Endodermal cell (in vitro differentiated cells): ENCODE measurements at regions not wholly inside any gene's neighbourhood (a gene's known extent, or its start where the extent isn't known, plus 50 kb on each side); places are given as distances from the start of the nearest gene placed in this dataset.

ENCODE experiments used
- DNase-seq: peaks from one replicate; pipeline ENCODE4 v3.0.0-alpha.2; 2017
- H3K27ac ChIP-seq: 2 replicates; pipeline ENCODE4 v1.5.1; 2013; ENCODE audit warnings: mild to moderate bottlenecking, low read depth, low read length, moderate library complexity
- H3K27me3 ChIP-seq: 2 replicates; pipeline ENCODE4 v1.6.1; 2013; ENCODE audit warnings: mild to moderate bottlenecking, low read length, moderate library complexity; ENCODE audit not compliant: insufficient read depth, control insufficient read depth, poor library complexity, severe bottlenecking
- H3K36me3 ChIP-seq: 2 replicates; pipeline ENCODE4 v1.7.0; 2013; ENCODE audit warnings: mild to moderate bottlenecking, low read length, moderate library complexity; ENCODE audit not compliant: control insufficient read depth, insufficient read depth
- H3K4me1 ChIP-seq: one replicate; pipeline ENCODE4 v1.7.0; 2013; ENCODE audit warnings: low read length; ENCODE audit not compliant: control insufficient read depth, insufficient read depth
- H3K4me3 ChIP-seq: 2 replicates; pipeline ENCODE4 v1.5.1; 2013; ENCODE audit warnings: mild to moderate bottlenecking, low read length, moderate library complexity
- H3K9ac ChIP-seq: 2 replicates; pipeline ENCODE4 v1.6.1; 2013; ENCODE audit warnings: mild to moderate bottlenecking, low read length, moderate library complexity; ENCODE audit not compliant: poor library complexity, severe bottlenecking; ENCODE audit errors: extremely low read depth
- H3K9me3 ChIP-seq: 2 replicates; pipeline ENCODE4 v1.6.1; 2013; ENCODE audit warnings: mild to moderate bottlenecking, low read length, moderate library complexity; ENCODE audit not compliant: control insufficient read depth
- H3K27ac Mint-ChIP-seq: 2 replicates; pipeline ENCODE4 v1.8.0; 2020; ENCODE audit warnings: mixed read lengths
- H3K27me3 Mint-ChIP-seq: 2 replicates; pipeline ENCODE4 v1.8.0; 2021; ENCODE audit warnings: mild to moderate bottlenecking, mixed read lengths; ENCODE audit not compliant: insufficient read depth
- H3K36me3 Mint-ChIP-seq: 2 replicates; pipeline ENCODE4 v1.8.0; 2020; ENCODE audit warnings: low read depth, mixed read lengths
- H3K4me1 Mint-ChIP-seq: 2 replicates; pipeline ENCODE4 v1.8.0; 2020; ENCODE audit warnings: mixed read lengths
- H3K4me3 Mint-ChIP-seq: 2 replicates; pipeline ENCODE4 v1.8.0; 2020; ENCODE audit warnings: mild to moderate bottlenecking, moderate library complexity, mixed read lengths
- H3K9me3 Mint-ChIP-seq: 2 replicates; pipeline ENCODE4 v1.8.0; 2020; ENCODE audit warnings: mild to moderate bottlenecking, mixed read lengths
- WGBS, 2 experiments: methylation state at CpG; one replicate each; pipeline versions ENCODE4 v1.1.5 to v1.1.7; 2013; ENCODE audit warnings: missing lambda C conversion rate in 2 of 2, mixed read lengths in 1 of 2; ENCODE audit not compliant: insufficient coverage in 1 of 2, insufficient read length in 1 of 2; 5-methylcytosine and 5-hydroxymethylcytosine counted together
- microRNA-seq: library from miRNA; unstranded; fragments of <30 nt; microRNA quantifications from one replicate; pipeline ENCODE4 v1.2.0, GENCODE V29; 2020; ENCODE audit warnings: borderline microRNAs expressed
- TF ChIP-seq, protein P1 (sequence below): fragments of 200-600 bp; sonication (generic); conservative IDR thresholded peaks from 2 replicates; pipeline ENCODE4 v1.5.0; 2021; ENCODE audit warnings: antibody characterized with exemption, mild to moderate bottlenecking

DNA sequence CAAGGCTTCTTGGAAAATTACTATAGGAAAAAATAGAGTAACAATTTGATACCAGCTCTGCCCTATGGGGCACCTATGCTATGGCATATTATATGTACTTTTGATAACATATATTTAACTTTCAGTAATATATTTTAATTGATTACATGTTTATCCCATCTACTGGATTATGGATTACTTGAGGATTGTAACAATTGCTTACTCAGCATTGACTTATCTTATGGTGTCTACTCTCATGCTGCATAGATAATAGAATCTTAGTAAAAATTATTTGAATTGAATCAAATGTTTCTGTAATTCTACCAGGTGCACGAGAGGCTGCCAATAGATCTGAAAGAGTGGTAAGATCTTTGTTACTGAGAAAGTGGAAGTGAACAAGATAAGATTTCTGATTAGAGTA lies 57.8 kb upstream of the CALCR start:
- Histone ChIP-seq H3K4me1 (peaks cover 26% of the 10 kb centered on the region), H3K4me3 (peak overlapping the region; percentile 56), H3K27ac (no peak overlapping the region), H3K9me3 (peaks cover 11% of the 10 kb centered on the region), H3K27me3 (no peaks in the 10 kb centered on the region), H3K9ac (no peak overlapping the region), H3K36me3 (peaks cover 21% of the 10 kb centered on the region)
- peaks cover 48% of the 10 kb centered on the region for H3K4me1 Mint-ChIP-seq
- no peak overlapping the region for H3K4me3 Mint-ChIP-seq
- 78 to 83% methylated on average over 1 of the region's 1 CpG for WGBS, 2 experiments
- H3K27me3 Mint-ChIP-seq, result no peaks in the 10 kb centered on the region
- no peaks in the 10 kb centered on the region for H3K9me3 Mint-ChIP-seq
- H3K27ac Mint-ChIP-seq, result no peak overlapping the region
- peaks cover 15% of the 10 kb centered on the region for H3K36me3 Mint-ChIP-seq
- no peak for DNase-seq
- TF ChIP-seq, protein P1, sequence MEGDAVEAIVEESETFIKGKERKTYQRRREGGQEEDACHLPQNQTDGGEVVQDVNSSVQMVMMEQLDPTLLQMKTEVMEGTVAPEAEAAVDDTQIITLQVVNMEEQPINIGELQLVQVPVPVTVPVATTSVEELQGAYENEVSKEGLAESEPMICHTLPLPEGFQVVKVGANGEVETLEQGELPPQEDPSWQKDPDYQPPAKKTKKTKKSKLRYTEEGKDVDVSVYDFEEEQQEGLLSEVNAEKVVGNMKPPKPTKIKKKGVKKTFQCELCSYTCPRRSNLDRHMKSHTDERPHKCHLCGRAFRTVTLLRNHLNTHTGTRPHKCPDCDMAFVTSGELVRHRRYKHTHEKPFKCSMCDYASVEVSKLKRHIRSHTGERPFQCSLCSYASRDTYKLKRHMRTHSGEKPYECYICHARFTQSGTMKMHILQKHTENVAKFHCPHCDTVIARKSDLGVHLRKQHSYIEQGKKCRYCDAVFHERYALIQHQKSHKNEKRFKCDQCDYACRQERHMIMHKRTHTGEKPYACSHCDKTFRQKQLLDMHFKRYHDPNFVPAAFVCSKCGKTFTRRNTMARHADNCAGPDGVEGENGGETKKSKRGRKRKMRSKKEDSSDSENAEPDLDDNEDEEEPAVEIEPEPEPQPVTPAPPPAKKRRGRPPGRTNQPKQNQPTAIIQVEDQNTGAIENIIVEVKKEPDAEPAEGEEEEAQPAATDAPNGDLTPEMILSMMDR, result no peak

GRCh38 chr7:93629291-93629801 lies 54.8 kb upstream of the CALCR start:
- H3K4me3 ChIP-seq, result no peak overlapping the region
- H3K36me3 Mint-ChIP-seq, result peaks cover 15% of the 10 kb centered on the region
- no peak overlapping the region for H3K9ac ChIP-seq
- WGBS, 2 experiments, result 33 to 92% methylated on average over 1 to 2 of the region's 2 CpGs
- H3K9me3 ChIP-seq, result peaks cover 23% of the 10 kb centered on the region
- H3K4me1 ChIP-seq, result peaks cover 13% of the 10 kb centered on the region
- H3K27me3 Mint-ChIP-seq, result no peaks in the 10 kb centered on the region
- H3K27ac Mint-ChIP-seq, result no peak overlapping the region
- no peak overlapping the region for H3K4me3 Mint-ChIP-seq
- peaks cover 22% of the 10 kb centered on the region for H3K4me1 Mint-ChIP-seq
- H3K27ac ChIP-seq, result no peak overlapping the region
- no peaks in the 10 kb centered on the region for H3K27me3 ChIP-seq
- TF ChIP-seq, protein P1, result no peak
- no peak for DNase-seq
- H3K9me3 Mint-ChIP-seq, result no peaks in the 10 kb centered on the region
- H3K36me3 ChIP-seq, result peaks cover 27% of the 10 kb centered on the region

- 91% methylated on average over 1 of the region's 1 CpG; no CpG with 5 or more reads in 1 of the 2 experiments for WGBS, 2 experiments
- Mint-ChIP-seq H3K27ac (no peak overlapping the region), H3K4me1 (peaks cover 25% of the 10 kb centered on the region)
Observed at GRCh38 chr7:93626869-93627268, 52.3 kb upstream of the CALCR start.

More at GRCh38 chr7:93626869-93627268, 52.3 kb upstream of the CALCR start:
- Histone ChIP-seq H3K4me3 (no peak overlapping the region), H3K27ac (no peak overlapping the region), H3K9ac (no peak overlapping the region), H3K9me3 (peaks cover 23% of the 10 kb centered on the region), H3K4me1 (peaks cover 8% of the 10 kb centered on the region), H3K27me3 (no peaks in the 10 kb centered on the region), H3K36me3 (peaks cover 16% of the 10 kb centered on the region)
- H3K4me3 Mint-ChIP-seq, result no peak overlapping the region
- peaks cover 15% of the 10 kb centered on the region for H3K36me3 Mint-ChIP-seq
- TF ChIP-seq, protein P1, result no peak
- no peaks in the 10 kb centered on the region for H3K27me3 Mint-ChIP-seq
- no peak for DNase-seq
- no peaks in the 10 kb centered on the region for H3K9me3 Mint-ChIP-seq

Small RNAs in the stretch of these regions (microRNA-seq; reads per million reads assigned to microRNA genes)
- 0.44 reads per million for gene MIR4652
